GM18505 (cell line): ENCODE measurements at regions not wholly inside any gene's neighbourhood (a gene's known extent, or its start where the extent isn't known, plus 50 kb on each side); places are given as distances from the start of the nearest gene placed in this dataset.
"Not testable (repeated sequence)": the region's sequence is repeated elsewhere in the genome, so short reads cannot be mapped to it uniquely, and the experiment has no call there.

Source experiments
- ATAC-seq: cut with Tn5 transposase; IDR thresholded peaks from one replicate; pipeline ENCODE4 v1.9.1; 2021; ENCODE audit not compliant: unreplicated experiment
- POLR2A ChIP-seq: IDR thresholded peaks from 4 replicates; pipeline ENCODE4 v1.6.1; 2011; ENCODE audit warnings: borderline replicate concordance; ENCODE audit not compliant: insufficient read depth, insufficient read length; ENCODE audit errors: extremely low read depth

DNA sequence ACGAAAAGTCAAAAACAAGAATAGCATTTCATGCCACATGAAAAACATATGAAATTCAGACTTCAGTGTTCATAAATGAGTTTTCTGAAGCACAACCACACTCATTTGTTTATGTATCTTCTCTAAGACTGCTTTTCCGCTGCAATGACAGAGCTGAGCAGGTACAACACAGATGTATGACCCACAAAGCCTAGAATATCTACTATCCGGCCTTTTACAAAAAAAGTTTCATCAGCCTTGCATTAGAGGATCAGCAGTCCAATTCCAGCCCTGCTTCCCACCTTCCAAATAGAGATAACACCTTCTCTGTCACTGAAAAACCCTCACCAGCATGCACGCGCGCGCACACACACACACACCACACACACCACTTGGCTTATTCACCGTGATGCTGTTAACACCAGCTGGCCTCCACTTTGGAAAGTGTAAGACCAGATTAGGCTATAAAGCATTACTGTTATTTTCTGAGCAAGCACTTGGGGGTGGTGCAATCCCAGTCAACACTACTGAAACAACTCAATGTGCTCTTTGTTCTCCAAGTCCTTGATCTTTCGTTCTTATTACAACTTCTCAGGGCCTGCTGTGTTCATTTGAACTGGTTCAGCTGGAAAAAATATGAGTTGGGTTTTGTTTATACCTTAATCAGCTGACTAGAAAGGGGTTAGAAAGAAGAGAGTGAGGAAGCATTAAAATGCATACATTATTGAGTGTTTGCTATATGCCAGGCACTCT is 90.0 kb downstream of the GLUL start:
- ATAC-seq, result no peak
- no peak for TF ChIP-seq POLR2A

DNA sequence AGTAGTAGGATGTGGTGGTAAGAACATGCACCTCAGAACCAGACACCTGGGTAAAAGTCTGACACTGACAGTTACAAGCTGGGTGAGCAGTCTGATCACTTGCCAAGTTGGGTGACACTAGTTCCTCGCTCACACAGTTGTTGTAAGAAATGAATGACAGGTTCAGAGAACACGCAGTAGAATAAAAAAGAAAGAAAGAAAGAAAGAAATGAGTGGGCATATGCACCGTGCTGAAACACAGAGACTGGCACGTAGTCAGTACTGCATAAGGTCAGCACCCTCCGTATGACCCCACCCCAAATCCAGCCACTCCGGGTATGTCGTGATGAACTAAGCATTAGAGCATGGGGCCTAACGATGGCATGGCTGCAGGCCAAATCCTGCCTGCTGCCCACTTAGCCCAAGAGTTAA is 90.6 kb downstream of the GLUL start:
- no peak for TF ChIP-seq POLR2A

DNA sequence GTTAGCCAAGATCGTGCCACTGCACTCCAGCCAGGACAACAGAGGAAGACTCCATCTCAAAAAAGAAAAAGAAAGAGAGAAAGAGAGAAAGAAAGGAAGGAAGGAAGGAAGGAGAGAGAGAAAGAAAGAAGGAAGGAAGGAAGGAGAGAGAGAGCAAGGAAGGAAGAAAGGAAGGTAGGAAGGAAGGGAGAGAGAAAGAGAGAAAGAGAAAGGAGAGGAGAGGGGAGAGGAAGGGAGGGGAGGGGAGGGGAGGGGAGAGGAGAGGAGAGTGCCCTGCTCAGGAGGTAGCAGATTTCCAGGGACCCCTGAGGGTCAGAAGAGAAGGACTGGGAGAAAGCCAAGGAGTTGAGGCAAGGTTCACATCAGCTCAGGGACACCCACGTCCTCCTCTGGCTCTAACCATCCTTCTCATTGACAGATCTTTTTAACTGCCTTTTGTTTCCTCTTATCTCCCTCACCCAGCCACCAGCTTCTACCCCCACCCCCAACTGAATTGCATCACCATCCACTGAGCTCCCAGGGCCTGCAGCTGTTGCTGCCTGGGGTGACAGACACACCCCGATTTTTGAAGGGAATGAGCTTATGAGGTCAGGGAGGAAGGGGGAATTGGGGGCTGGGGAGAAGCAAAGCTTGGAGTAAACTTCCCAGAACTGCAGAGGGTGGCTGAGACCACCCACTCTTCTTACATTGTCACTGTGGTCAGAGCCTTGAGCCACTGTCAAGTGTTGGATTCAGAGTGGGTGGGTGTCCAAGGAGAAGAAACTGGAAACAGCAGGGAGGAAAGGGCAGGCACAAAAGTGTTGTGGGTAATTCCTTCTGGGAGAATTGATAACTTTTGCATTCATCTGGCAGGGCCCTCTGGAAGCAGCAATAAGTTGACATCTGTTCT is 91.6 kb downstream of the GLUL start:
- TF ChIP-seq POLR2A, result no peak
- ATAC-seq, result no peak

More for the DNA sequence above, 90.6 kb downstream of the GLUL start:
- ATAC-seq, result no peak

DNA sequence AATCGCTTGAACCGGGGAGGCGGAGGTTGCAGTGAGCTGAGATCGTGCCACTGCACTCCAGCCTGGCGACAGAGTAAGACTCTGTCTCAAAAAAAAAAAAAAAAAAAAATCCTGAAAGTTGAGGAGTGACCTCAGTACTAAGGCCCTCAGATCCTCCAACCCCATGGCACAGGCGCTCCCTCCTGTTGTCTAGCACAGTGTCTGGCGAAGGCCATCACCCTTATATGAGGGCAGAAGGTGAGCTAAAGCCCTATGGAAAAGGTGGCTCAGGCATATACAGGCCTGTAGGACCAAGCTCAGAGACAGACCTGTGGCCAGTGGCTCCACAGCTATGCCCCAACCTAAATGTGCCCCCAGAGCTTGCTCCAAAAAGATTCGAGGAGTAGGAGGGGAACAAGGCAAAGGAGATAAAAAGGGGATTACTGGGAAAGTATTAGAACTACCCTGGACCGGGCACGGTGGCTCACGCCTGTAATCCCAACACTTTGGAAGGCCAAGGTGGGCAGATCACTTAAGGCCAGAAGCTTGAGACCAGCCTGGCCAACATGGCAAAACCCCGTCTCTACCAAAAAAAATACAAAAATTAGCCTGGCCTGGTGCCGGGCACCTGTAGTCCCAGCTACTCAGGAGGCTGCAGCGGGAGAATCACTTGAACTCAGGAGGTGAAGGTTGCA is 92.4 kb downstream of the GLUL start:
- not testable (repeated sequence) for ATAC-seq

DNA sequence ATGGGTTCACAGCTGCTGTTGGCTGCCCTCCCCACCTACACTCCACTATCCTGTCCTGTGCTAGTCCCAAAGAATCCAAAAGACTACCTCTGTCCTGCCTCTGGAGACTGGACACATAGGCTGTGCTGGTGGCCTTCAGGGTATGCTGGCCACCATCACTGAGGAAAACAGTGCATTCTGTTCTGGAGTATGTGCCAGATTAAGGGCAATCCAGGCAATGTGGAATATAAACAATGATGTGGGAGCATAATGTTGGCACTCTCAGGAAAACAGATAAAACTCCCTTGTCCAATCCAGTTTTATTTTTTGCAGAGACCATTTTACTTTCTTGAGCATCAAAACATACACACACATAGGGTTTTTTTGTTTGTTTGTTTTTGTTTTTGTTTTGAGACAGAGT is 94.3 kb downstream of the GLUL start:
- no peak for ATAC-seq
- TF ChIP-seq POLR2A, result no peak

DNA sequence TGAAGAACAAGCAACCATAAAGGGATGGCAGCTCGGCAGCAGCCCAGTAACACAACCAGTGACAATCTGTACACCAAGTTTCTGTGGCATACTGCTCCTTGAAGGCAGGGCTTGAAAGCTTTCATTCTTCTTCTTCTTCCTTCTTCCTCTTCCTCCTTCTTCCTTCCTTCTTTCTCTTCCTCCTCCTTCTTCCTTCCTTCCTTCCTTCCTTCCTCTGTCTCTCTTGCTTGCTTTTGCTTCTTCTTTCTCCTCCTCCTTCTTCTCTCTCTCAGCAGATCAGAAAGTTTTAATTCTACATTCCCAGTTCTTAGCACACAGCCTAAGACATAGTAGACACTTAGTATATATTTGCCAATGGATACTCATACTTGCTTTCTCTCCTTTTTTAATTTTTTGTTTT is 95.9 kb downstream of the GLUL start:
- TF ChIP-seq POLR2A, result no peak
- ATAC-seq, result no peak

DNA sequence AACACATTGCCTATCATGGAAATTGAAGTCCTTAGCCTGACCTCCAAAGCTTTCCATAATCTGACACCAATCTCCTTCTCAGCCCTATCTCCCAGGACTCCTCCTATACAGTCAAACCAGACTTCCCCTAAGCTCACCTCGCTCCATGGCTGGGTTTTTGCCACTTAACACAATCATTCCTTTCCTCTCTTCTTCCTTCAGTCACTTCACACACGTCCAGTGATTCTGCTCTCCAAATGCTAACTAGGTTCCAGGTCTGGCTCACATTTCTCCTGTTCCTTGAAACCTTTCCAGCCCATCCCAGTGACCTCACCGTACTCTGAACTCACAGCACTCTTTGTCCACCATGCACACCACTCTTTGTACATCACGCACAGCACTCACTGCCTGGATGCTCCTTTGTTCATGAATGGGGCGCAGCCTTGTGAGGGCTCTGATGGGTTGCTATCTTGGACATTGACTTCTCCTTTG is 98.4 kb downstream of the GLUL start:
- ATAC-seq, result no peak
- TF ChIP-seq POLR2A, result no peak

DNA sequence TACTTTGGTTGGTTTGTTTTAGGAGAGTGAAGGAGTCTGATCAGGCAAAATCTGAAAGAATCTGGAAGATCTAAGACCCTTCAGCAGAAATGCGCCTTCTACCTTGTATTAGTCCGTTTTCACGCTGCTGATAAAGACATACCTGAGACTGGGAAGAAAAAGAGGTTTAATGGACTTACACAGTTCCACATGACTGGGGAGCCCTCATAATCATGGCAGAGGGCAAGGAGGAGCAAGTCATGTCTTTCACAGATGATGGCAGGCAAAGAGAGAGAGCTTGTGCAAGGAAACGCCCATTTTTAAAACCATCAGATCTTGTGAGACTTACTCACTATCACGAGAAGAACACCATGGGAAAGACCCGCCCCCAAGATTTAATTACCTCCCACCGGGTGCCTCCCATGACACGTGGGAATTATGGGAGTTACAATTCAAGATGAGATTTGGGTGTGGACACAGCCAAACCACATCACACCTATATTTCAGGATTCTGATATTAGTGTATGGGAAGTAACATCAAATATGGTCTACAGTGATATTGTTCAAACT is 99.3 kb downstream of the GLUL start:
- no peak for TF ChIP-seq POLR2A
- ATAC-seq, result no peak

DNA sequence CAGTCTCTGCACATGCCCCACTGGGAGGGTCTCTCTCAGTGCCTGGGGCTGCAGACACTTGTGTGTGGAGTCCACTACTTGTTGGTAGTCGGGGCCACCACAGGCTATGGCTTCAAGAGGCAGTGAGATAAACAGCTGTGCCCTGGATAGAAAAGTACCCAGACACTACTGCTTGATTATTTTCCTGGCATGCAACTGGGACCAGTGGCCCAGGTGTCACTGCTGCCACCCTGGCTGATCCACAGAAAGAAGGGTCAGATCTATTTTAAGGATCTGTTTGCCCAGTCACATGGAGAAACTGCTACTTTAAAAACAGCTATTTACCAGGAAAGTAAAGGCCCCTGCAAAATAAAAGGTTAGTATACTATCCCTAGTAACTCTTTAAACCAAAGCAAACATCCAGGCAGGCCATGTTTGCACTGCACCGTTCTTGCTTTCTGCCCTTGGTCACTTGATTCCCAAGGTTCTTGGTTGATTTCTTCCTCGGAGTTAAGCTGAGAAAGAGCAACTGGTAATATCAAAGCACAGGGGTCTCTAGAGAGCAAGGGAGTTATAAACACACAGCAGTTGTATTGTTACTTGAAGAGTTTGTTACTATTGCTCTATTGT is 99.9 kb downstream of the GLUL start:
- no peak for ATAC-seq
- TF ChIP-seq POLR2A, result no peak

DNA sequence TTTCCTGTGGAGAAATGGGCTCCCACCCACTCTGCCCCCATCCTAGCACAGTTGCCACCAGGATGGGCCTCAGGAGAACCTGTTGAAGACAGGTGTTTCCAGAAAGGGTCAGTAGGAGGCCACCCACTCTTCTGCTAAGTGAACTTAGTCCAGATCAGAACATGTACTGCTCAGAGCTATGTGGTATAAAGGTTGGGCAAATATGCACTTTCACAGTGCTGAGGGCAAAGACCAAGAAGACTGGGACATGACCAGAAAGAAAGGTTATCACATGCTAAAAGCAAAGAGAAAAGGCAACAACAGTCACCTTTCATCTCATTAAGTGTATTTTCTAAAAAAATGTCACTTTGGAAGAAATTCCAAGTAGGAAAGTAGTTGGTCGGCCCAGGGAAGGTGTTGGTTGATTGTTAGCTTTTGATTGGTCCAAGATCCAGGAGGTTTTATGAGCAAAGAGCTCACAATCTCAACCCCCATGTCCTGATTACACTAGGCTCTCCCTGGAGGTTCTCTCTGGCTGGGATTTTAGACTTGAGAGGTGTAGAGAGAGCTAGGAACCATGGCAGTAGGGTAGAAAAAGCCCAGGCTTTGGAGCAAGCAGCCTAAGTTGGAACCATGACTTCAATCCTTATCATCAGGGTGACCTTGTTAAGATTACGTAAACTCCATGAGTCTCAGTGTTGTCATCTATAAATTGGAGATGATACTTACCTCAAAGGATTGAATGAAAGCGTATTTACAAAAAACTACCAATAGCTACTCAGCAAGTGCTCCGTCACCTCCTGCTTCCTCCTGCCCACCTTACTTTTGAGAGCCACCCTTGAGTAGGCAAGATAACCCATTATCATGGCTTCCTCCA is 102.6 kb downstream of the GLUL start:
- no peak for TF ChIP-seq POLR2A

DNA sequence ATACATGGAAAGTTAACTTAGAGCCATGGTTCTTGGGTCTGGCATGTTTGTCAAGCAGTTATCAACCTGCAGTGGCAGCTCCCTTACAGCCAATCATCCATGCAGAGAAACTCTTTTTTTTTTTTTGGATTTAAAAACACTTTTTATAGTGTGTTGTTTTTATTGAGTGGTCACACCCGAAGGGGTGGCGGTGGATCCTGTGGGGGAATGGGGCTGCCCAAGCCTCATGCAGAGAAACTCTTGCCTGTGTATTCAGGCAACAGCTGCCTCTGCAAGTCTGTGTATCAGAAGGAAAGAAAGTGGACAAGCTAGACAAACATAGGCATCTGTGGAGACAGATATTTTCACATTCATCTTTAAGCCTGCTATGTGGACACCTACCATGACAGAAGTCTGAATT is 104.8 kb downstream of the GLUL start:
- ATAC-seq, result no peak

More for the DNA sequence above, 102.6 kb downstream of the GLUL start:
- ATAC-seq, result no peak

DNA sequence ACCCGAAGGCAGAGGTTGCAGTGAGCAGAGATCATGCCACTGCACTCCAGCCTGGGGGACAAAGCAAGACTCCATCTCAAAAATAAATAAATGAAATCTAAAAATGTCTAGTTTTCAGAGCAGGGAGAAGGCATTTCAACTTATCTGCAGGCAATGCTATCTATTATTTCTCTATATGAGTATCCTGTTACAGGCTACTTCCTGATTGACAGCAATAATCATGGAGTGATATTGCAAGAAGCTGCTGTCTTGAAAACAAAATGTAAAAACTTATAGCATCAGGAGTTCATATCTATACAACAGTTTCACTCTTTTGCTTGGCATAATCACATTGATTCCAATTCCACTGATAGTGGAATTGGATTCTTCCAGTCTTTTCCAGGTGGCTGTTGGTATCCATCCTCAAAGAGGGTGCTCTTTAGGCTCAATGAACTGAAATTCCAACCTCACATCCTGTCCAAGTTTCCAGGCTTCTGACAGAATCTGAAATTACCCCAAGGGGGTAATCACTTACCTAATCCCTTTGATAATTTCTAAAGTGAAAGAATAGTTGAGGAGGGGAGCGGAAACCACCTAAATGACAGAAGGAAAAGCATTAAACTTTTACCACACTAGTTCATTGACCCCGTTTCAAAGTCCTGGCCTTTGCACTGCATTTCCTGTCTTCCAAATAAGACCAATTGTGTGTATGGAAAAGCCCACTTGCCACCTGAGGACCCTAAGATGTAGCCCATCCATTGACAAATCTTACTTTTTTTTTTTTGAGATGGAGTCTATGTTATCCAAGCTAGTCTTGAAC is 107.6 kb downstream of the GLUL start:
- no peak for TF ChIP-seq POLR2A
- ATAC-seq, result no peak

More for the DNA sequence above, 104.8 kb downstream of the GLUL start:
- no peak for TF ChIP-seq POLR2A

DNA sequence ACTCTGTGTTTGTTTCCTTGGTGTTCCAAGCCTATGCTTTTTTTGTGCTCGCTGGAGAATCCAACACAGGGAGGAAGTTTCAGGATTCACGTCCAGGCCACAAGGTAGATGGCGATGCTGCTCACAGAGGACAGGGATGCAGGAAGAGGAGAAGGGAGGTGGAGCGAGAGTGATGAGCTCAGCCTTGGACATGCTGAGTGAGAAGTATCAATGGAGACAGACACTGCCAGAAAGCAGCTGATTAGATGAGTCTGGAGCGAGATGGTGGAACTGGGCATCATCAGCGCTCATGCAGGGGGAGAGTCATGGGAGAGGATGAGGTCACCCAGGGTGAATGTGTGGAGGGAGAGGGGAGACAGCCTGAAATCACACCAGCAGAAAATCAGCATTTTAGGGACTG is 110.0 kb downstream of the GLUL start:
- ATAC-seq, result no peak
- no peak for TF ChIP-seq POLR2A
